ENCODE measurements at regions not wholly inside any gene's neighbourhood (a gene's known extent, or its start where the extent isn't known, plus 50 kb on each side); places are given as distances from the start of the nearest gene placed in this dataset.

DNA sequence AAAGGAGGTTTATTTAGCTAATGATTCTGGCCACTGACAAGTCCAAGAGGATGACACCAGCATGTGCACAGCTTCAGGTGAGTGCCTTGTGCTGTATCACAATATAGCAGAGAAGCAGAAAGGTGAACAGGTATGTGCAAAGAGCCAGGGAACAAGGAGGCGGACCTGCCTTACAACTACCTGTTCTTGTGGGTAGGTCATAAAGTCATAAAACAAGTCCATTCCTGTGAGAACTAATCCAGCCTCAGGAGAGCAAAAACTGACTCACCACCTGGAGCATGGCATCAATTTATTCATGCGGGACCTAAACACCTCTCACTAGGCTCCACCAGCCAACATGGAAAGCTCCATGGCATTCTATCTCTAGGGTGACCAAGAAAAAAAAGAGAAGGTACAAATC lies 234.2 kb downstream of the ASXL3 start:
- no peak for TF ChIP-seq EZH2 (IDR thresholded peaks at IDR 0.05; ENCODE audit: low read depth)
- TF ChIP-seq, protein P1, sequence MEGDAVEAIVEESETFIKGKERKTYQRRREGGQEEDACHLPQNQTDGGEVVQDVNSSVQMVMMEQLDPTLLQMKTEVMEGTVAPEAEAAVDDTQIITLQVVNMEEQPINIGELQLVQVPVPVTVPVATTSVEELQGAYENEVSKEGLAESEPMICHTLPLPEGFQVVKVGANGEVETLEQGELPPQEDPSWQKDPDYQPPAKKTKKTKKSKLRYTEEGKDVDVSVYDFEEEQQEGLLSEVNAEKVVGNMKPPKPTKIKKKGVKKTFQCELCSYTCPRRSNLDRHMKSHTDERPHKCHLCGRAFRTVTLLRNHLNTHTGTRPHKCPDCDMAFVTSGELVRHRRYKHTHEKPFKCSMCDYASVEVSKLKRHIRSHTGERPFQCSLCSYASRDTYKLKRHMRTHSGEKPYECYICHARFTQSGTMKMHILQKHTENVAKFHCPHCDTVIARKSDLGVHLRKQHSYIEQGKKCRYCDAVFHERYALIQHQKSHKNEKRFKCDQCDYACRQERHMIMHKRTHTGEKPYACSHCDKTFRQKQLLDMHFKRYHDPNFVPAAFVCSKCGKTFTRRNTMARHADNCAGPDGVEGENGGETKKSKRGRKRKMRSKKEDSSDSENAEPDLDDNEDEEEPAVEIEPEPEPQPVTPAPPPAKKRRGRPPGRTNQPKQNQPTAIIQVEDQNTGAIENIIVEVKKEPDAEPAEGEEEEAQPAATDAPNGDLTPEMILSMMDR (conservative IDR thresholded peaks at IDR 0.05), result no peak

Measured in PC-9 (cell line).